ENCODE measurements at regions not wholly inside any gene's neighbourhood (a gene's known extent, or its start where the extent isn't known, plus 50 kb on each side); places are given as distances from the start of the nearest gene placed in this dataset.
"Not testable (repeated sequence)": the region's sequence is repeated elsewhere in the genome, so short reads cannot be mapped to it uniquely, and the experiment has no call there.

GRCh38 chr2:109720380-109721106, 73.6 kb upstream of the RGPD5 start:
- DNase-seq: no peak

- no peak for DNase-seq
Observed at GRCh38 chr2:109721135-109721534, 73.0 kb upstream of the RGPD5 start.

- no peak for DNase-seq
Observed at GRCh38 chr2:109721626-109722025, 72.5 kb upstream of the RGPD5 start.

GRCh38 chr2:109722026-109722425, 72.1 kb upstream of the RGPD5 start:
- no peak for DNase-seq

- not testable (repeated sequence) for DNase-seq
Observed at GRCh38 chr2:109722640-109723039, 71.5 kb upstream of the RGPD5 start.

GRCh38 chr2:109723153-109723552, 71.0 kb upstream of the RGPD5 start:
- not testable (repeated sequence) for DNase-seq

GRCh38 chr2:109724533-109725460, 69.3 kb upstream of the RGPD5 start:
- DNase-seq: no peak

GRCh38 chr2:109726379-109727270, 67.5 kb upstream of the RGPD5 start:
- DNase-seq: no peak

GRCh38 chr2:109727929-109728447, 66.1 kb upstream of the RGPD5 start:
- no peak for DNase-seq

- not testable (repeated sequence) for DNase-seq
Observed at GRCh38 chr2:109733746-109734145, 60.4 kb upstream of the RGPD5 start.

GRCh38 chr2:109736177-109736827, 57.8 kb upstream of the RGPD5 start:
- DNase-seq: peak; percentile 58 to 69 (median 63)
